ENCODE measurements at regions not wholly inside any gene's neighbourhood (a gene's known extent, or its start where the extent isn't known, plus 50 kb on each side); places are given as distances from the start of the nearest gene placed in this dataset.

- TF ChIP-seq POLR2AphosphoS5 (IDR thresholded peaks at IDR 0.05): no peak
- no peak for TF ChIP-seq POLR2A (IDR thresholded peaks at IDR 0.05; ENCODE audit: low read depth)
- TF ChIP-seq CTCF (IDR thresholded peaks at IDR 0.05): no peak
These were observed 117.9 kb downstream of the MATN1 start for GRCh38 chr1:30605441-30605920.

Data from esophagus muscularis mucosa (tissue), 3 donors.